ENCODE measurements at regions not wholly inside any gene's neighbourhood (a gene's known extent, or its start where the extent isn't known, plus 50 kb on each side); places are given as distances from the start of the nearest gene placed in this dataset.

DNA sequence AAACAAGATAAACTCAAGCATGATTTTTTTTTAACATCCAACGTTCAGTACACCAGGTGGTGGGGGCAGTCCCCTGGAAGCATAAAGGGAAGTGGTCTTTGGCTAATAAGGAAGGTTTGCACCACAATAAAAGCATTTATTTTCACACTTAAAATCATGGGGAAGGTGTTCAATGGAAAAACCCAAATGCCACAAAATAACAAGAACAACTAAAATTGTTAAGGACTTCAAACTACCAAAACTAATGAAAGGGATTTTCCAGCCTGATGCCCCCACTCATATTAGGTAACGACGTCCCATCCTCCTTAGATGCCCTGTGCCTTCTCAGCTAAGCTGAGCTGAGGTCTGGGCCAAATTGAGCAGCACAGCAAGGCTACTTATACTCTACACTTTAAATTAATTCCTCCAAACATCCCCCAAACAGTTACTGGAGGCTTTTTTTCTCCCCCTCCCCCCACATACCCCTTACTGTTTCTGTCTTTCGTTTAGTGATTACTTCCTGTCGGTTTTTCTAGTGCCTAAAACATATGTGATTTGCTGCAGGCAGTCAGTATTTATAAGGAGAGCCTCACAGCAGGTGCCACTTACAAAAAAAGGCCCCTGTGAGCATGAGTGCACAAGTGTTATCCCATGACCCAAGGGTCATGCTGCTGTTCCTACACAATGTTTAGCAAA lies 259.7 kb upstream of the ZNF608 start:
- DNase-seq (ENCODE audit: low spot score) = no peak

DNA sequence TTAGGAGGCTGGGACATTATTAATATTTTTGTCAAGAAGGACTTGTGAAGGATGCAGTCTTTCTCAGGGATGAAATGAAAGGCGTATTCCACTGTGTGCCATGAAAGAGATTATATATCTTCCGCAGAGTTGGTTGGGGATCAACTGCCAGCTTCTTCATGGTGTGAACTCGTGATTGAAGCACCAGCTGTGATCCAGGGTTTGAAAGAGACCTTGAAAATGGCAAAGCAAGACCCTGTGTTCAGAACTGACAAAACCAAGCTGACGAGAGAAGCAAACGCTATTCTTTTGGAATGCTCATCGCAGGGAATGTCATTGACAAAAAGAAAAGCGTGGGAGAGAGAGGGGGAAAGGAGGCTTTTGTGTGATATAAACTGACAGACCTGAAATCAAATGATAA lies 263.9 kb upstream of the ZNF608 start:
- no peak for DNase-seq (ENCODE audit: low spot score)

DNA sequence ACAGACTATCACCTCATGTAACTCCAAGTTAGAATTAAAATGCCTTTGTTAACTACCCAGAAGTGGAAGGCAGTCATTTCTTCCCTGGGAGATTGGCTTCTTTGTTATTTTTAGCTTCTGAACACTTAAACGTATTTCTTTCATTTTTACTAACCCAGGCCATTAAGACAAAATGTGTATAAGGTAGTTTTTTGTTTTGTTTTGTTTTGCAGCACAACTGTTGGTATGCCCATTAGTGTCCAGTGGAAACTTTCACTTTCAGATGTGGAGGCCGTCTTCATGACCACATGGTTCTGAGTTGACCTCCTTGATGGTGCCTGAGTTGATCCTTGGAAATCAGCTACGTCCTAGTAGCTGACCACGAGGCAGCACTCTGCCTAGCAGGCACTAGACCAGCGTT lies 264.6 kb upstream of the ZNF608 start:
- no peak for DNase-seq (ENCODE audit: low spot score)

DNA sequence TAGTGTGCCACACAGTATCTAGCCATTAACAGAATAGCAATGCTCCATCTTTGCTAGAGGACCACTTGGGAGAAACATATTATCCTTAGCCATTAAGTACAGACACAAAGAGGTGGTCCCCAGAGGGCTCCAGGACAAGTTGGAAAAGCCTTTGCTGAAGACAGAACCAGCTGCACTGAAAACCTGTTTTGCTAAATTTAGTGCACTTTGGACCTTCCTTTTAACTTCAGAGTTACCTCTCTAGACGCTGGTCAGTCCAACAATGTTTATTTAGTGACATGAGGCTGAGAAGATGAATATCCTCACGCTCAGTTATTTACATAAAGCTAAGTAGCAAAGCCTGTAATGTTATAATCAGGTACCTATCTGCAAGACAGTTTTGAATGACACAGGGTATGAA lies 265.0 kb upstream of the ZNF608 start:
- no peak for DNase-seq (ENCODE audit: low spot score)

DNA sequence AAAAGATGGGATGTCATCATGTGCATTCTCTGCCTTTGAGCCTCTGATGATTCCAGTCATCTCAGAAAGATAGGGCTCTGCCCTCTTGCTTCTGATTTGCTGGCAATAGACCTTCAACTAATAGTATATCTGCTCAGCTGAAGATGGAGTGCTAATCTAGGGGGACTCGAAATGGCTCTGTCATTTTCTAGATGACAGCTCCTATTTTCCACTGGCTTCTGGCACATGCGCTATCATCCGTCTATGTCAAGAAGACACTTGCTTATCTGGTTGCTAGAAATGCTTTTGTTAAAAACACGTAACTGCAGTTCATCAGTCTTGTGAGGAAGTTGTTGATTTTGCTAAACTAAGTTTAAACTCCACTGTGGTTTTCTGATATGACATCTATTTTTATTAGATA lies 265.5 kb upstream of the ZNF608 start:
- DNase-seq (ENCODE audit: low spot score) = no peak

DNA sequence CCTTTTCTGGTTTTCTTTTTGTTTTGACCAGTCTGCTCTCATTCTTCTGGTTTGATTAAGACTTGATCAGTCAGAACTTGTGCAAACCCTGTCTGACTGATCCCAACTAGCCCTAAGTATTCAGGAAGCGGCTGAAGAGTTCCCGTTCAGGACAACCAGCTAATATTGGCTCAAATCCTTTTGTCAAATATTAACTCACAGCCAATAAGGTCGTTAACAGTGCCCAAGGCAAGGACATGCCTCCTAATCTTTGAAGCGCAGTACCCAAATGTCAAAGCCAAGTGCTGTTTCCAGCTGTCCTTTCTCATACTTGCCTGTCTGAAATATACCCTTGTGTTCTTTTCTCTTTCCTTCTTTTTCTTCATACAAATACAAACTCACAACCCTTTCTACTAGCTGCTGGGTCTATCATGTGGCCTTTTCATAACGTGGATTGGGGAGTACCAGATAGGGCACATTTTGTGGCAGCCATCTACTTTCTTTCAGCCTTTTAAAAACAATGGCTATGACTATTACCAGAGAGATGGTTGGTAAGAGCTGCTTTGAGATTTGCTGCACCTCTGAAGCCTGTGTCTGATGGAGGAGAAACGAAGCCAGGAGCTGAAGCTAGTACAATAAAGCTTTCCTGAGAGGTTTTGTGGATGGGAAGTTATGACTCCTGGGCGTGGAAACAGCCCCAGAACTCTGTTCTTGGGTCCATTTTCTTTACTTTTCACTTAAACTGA lies 266.4 kb upstream of the ZNF608 start:
- DNase-seq (ENCODE audit: low spot score) = no peak

DNA sequence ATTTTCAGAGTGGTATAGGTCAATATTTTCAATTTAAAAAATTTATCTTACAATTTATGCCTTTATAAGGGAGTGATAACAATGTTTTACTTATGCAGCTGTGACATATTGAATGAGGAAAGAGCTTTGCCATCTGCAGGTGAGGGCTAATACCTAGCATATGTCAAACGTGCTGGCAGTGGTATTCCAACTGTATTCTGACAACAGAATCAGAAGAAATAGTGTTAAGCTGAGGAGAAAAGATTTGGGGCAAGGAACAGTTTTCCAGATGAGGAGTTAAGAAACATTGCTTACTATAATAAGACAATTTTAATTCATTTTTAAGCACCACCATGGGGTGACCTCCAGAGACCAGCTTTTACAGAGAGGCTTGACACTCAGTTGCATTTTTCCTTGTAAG lies 267.8 kb upstream of the ZNF608 start:
- no peak for DNase-seq (ENCODE audit: low spot score)

DNA sequence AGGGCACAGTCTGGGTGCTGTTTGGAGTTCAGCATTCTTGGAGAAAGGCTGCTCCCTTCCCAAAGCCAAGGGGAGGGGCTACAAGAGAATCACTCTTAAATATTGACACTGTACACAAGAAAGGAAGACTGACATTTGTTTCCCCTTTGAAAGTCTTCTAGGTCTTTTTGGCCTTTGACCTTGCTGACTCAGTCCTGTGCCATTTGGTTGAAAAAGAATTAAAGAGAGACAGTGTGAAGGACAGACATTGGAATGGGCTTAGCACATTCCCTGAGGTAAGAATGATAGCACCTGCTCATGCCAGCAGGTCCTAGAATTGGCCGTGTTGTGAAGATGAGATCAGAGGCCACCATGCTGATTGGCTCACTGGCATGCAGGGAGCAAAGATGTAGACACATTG lies 271.4 kb upstream of the ZNF608 start:
- no peak for DNase-seq (ENCODE audit: low spot score)

DNA sequence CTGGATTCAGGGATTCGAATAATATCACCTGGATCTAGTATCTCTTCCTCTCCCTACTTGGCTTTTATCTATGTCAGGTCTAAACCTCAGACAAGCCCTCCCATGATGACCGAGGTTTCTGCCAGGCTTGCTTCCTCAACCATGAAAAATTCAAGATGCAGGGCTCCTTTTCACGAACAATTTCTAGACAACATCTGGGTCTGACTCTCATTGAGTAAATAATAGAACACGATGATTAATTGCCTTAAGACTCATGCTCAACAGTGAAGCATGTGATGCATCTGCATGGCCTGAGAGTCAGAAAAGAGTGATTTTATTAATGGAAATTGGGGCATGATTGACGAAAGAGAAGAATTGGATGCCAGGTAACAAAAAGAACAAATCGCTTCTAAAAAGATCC lies 277.2 kb upstream of the ZNF608 start:
- no peak for DNase-seq (ENCODE audit: low spot score)

DNA sequence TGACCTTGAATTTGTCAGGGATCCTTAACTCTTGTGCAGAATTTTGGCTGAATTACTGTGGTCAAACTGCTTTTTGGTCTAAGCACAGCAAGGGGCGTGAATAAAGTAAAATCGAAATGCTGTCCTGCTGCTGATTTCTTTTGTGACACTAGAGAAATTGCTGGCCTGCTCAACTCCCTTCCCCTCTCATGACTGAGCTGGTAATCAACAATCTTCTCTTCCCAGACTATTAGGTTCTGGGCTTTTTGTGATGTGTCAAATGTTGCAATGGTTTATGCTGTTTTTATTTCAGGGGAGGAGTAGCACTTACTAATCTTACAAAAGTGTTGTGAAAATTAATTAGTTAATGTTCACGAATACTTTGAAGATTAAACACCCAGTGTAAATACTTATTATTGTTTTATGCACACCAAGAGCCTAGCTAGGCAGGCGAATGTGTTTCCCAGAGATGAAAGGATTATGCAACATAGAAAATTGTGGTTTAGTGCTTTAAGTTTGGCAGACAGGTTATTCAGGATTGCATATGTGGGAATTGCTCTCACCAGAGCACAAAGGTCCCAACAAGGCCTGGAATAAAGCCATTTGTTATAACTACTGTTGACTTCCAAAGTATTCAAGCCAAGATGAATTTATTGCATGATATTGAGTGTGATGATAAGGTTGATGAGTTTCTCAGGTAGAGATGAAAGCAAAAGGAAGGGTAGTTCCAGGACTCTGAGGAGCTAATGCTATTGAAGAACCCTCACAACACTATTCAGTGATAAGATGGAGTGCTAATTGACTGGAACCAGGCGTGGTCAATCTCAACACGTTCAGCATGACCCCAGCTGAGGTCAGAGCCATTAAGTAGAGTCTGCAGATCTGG lies 280.7 kb upstream of the ZNF608 start:
- no peak for DNase-seq (ENCODE audit: low spot score)

DNA sequence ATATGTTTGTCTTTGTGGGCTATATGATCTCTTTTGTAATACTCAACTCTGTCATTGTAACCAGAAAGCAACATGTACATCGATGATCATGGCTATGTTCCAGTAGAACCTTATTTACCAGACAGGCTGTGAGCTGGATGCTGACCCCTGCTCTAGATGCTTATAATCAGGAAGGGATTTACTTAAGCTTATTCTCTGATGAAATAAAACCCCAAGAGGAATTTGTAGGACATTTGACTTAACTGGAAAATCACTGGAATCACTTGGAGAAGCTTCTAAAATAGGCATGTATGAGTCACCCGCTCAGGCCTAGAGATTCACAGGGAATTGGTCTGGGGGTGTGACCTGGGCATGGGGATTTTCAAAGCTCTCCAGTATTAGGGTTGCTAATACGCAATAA lies 285.8 kb upstream of the ZNF608 start:
- no peak for DNase-seq (ENCODE audit: low spot score)

DNA sequence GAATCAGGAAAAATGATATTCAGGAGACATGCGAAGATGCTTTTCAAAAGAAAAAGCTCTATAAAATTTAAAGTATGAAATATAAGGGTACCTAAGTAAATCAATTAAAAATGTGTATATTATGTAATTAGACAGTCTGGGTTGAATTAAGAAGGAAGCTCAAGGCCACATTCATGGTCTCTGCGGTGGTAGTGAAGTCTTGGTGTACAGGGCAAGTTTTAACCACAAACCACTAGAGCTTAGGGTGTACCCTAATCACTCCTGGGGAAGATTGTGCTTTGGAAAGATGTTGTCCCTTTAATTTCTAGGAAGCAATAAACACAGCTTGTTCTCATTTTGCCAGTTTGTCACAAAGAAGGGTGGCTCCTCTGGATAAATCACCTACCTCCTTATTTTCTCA lies 287.2 kb upstream of the ZNF608 start:
- DNase-seq (ENCODE audit: low spot score) = no peak

DNA sequence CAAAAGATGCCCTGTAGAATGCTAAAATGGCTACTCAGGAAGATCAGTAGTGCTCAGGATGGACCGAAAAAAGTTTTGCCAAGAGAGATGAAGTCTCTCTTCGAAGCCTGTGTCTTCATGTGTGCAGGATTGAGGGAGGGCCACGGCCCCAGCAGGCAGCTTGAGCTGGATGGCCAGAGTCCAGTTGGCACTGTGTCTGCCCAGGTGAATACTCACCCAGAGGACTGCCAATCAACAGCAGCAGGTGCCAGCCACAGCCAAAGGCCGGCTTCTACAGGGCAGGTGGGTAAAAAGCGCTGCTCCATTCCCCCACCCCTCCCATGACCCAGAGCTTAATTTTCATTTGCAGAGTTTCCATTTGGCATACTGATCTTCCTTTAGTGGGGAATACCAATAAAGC lies 287.9 kb upstream of the ZNF608 start:
- DNase-seq (ENCODE audit: low spot score) = no peak

DNA sequence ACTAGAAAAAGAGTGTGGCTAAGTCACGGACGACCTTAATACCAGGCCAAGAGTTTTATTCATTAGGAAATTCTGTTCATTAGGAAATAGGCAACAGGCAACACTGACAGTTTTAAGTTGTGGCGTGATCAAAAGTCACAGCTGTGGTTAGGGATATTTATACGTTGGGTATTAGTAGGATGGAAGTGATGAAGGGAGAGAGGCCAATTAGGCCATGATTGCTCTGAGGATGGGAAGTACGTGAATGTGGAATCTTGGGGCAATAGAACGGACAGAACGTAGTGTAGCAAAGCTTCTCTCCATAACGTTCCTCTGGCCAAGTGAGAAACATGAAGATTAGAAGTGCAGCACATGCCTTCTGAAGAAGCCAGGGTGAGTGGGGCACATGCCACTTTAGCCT lies 290.1 kb upstream of the ZNF608 start:
- DNase-seq (ENCODE audit: low spot score) = no peak

DNA sequence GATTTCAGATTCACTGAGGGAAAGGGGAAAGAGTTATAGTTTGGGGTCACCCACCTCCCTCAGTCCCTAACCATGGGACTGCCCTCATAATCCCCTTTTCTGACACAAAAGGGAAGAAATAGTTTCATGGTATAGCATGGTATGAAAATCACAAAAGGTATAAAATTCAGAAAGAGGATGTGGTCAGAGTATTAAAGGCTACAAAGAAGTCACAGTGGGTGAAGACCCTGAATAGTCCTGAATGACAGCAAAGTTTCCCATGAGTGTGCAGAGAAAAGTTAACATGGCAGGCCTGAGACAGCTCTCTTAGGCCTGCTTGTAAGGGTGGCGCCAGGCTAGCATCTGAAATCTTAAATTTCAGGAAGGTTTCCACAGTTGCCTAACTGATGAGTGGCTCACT lies 290.6 kb upstream of the ZNF608 start:
- DNase-seq (ENCODE audit: low spot score) = no peak

DNA sequence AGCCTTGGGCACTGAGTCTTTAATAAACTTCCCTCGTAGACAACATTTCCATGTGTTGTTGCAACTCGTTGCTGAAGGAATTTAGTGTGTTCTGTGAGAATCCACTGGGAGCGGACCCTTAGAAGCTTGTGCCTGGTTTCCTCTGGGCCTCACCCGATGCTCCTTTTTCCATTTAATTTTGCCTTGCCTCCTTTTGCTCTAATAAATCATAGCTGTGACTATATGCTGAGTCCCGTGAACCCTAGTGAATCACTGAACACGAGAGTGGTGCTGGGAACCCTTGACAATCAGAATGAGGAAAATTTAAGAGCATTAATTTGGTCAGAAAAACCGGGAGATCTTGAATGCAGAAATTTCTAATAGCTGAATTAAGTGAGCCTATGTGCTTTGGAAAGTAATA lies 291.1 kb upstream of the ZNF608 start:
- no peak for DNase-seq (ENCODE audit: low spot score)

DNA sequence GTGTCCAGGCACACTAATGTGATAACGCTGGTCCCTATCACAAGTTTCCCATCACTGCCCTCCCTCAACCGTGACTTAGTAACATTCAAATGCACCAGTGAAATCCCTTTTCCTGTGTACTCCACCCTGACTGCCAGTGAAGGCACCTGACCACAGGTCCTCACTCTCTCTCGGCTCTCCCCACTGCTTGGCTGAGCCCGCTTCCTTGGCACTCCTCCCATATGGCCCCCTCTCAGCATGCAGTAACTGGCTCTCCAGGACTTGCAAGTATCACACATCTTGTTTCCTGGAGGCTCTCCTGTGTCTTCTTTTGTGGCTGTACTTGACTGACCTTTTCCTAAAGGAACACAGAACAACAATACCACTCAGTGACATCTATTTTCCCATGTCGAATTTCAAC lies 292.0 kb upstream of the ZNF608 start:
- no peak for DNase-seq (ENCODE audit: low spot score)

DNA sequence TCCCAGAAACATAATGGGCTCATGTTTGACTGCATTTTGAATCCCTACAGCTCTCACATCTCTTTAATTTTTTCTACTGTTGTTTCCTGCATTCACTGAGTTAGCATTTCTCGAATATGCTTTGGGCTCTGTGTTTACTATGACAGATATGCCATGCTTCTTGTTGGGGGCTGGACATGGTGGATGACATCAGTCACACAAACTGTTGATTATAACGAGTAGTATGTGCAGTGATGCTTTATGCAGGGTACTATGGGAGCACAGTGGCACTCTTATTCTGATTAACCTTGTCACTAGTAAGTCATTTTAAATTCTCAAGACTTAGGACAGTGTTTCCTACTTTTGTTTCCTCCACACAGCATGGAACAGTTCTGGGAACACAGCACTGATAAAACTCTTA lies 295.4 kb upstream of the ZNF608 start:
- no peak for DNase-seq (ENCODE audit: low spot score)

DNA sequence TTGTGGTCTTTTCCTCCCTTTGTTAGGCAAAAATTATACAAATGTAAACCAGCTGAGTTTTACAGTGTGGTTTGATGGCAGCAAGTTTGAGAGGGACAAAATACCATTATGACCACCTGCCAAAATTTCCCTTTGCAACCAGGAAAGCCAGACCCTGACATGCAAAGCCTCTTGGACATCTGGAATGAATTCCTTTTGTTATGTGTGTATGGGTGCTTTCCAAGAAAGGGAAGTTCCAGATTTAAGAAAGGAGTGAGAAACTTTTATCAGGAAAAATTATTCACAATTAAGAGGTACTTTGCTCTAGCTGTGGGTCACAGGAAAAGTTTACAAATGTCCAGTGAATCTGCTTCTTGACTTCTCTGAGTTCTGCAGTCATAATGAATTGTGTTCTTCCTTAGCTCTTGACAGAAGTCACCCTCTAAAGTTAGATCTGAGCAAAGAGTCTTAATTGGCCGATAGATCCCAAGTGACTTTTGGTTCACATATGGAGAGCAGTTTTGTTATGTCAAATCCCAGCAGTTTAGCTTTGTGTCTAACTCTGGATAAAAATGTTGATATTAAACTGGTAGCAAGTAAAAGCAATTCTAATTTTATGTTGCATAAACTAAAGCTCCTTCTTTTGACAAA lies 295.9 kb upstream of the ZNF608 start:
- DNase-seq (ENCODE audit: low spot score) = no peak

DNA sequence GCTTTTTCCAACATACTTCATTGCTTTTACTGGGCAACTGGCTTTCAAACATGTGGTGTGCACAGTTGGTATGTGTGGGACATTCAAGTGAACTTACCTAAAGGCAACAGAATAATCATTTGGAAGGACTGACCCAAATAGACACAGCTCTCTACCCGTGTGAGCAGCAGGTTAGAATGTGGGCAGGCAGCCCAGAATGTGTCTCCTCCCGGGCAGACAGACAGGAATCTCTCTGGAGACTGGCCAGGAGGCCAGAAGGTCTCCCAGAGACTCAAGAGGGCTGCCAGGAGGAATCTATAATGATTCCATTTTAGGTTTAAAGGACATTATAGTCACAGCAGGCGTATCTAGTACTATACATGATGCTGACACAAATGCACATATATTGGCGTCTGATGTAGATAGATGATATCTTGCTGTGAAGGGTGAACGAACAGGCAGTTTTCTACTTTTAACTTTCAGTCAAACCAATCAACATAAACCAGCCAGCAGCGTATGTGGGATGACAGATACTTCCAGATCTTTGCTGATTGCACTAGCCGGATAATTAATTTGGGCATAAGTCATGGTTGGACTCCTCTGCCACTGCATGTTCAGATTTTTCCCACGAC lies 297.4 kb upstream of the ZNF608 start:
- peak; percentile 27 for DNase-seq (ENCODE audit: low spot score)

DNA sequence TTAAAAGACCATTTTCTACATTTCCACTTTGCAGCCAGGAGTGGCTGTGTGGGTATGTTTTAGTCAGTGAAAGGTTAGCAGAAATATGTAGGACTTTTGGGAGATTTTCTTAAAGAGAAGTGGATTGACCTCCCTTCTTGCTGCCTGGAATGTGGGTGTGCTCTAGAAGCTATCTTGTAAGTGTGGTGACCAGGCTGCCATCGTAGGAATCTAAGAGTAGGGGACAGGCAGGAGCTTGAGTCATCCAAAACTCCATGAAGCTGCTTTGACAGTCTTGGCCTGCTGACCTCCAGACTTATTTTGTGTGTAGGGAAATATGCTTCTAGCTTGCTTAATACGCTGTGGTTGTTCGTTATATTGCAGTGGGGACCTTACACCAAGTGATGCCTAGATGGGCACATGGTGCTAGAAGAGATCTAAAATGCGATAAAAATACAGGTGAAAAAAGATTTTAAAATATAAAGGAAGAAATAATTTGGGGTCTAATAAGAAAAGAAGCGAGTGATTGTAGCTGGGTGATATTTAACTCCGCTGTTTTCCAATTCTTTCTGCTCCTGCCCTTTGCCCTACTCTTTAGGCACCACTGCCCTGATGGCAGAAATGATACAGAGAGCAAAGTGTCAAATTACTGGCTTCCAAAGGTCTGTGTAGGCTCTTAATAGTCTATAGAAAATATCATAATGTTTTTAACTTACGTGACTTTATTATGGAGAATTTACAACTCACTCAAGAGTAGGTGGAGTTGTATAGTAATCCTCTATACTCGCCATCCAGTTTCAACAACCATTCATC lies 298.2 kb upstream of the ZNF608 start:
- no peak for DNase-seq (ENCODE audit: low spot score)

Measured in kidney capillary endothelial cell (primary cell).